Progenitor cell of endocrine pancreas (in vitro differentiated cells): ENCODE measurements at regions not wholly inside any gene's neighbourhood (a gene's known extent, or its start where the extent isn't known, plus 50 kb on each side); places are given as distances from the start of the nearest gene placed in this dataset.

Experiments used
- DNase-seq: peaks from one replicate; pipeline ENCODE4 v3.0.0; 2021; ENCODE audit warnings: low spot score; ENCODE audit not compliant: unreplicated experiment
- H3K27ac Mint-ChIP-seq: 2 replicates; pipeline ENCODE4 v1.8.0; 2021; ENCODE audit warnings: mild to moderate bottlenecking, moderate library complexity, mixed read lengths
- H3K27me3 Mint-ChIP-seq: 2 replicates; pipeline ENCODE4 v1.8.0; 2021; ENCODE audit warnings: mixed read lengths
- H3K36me3 Mint-ChIP-seq: 2 replicates; pipeline ENCODE4 v1.8.0; 2022; ENCODE audit warnings: mixed read lengths; ENCODE audit not compliant: insufficient read depth
- H3K4me1 Mint-ChIP-seq: 2 replicates; pipeline ENCODE4 v1.8.0; 2021; ENCODE audit warnings: low read depth, mixed read lengths
- H3K4me3 Mint-ChIP-seq: 2 replicates; pipeline ENCODE4 v1.8.0; 2021; ENCODE audit warnings: low read depth, mild to moderate bottlenecking, moderate library complexity, mixed read lengths
- H3K9me3 Mint-ChIP-seq: 2 replicates; pipeline ENCODE4 v1.8.0; 2021; ENCODE audit warnings: low read depth, mixed read lengths
- CTCF ChIP-seq: fragments of 200-600 bp; sonication (generic); IDR thresholded peaks from one replicate; pipeline ENCODE4 v1.5.0; 2021; ENCODE audit warnings: antibody characterized with exemption, mild to moderate bottlenecking; ENCODE audit not compliant: unreplicated experiment

GRCh38 chr12:107447336-107447735, 238.3 kb upstream of the PWP1 start:
- H3K36me3 Mint-ChIP-seq = no peaks in the 10 kb centered on the region
- no peak overlapping the region for H3K4me3 Mint-ChIP-seq
- H3K9me3 Mint-ChIP-seq = no peaks in the 10 kb centered on the region
- no peak for DNase-seq
- H3K27me3 Mint-ChIP-seq = no peaks in the 10 kb centered on the region
- no peak overlapping the region for H3K27ac Mint-ChIP-seq
- H3K4me1 Mint-ChIP-seq = peaks cover 20% of the 10 kb centered on the region
- TF ChIP-seq CTCF = no peak

DNA sequence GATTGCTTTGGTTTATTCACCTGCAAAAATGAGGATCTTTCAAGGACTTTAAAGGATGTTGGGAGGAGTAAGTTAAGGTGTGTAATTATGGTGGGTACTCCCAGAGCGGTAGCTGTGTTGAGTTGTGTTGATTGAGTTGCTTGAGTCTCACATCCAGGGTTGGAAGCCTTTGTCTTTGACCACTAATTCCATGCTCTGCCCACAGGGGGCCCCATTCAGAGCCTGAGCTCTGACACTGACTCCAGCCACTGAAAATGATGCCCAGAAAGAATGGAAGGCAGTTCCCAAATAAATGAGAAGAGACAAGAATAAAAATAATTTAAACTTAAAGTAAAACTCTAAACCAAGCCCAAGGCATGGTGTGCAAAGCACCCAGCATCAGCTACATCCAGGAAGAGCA, 237.4 kb upstream of the PWP1 start:
- no peaks in the 10 kb centered on the region for H3K27me3 Mint-ChIP-seq
- TF ChIP-seq CTCF = peak; percentile 51
- no peak overlapping the region for H3K4me3 Mint-ChIP-seq
- no peaks in the 10 kb centered on the region for H3K36me3 Mint-ChIP-seq
- H3K4me1 Mint-ChIP-seq = peaks cover 20% of the 10 kb centered on the region
- peaks cover 3% of the 10 kb centered on the region for H3K9me3 Mint-ChIP-seq
- H3K27ac Mint-ChIP-seq = no peak overlapping the region
- no peak for DNase-seq

GRCh38 chr12:107449891-107450290, 235.7 kb upstream of the PWP1 start:
- no peak overlapping the region for H3K4me3 Mint-ChIP-seq
- no peak for TF ChIP-seq CTCF
- H3K36me3 Mint-ChIP-seq = no peaks in the 10 kb centered on the region
- no peak for DNase-seq
- H3K9me3 Mint-ChIP-seq = peaks cover 3% of the 10 kb centered on the region
- peaks cover 30% of the 10 kb centered on the region for H3K4me1 Mint-ChIP-seq
- H3K27ac Mint-ChIP-seq = no peak overlapping the region
- H3K27me3 Mint-ChIP-seq = no peaks in the 10 kb centered on the region

DNA sequence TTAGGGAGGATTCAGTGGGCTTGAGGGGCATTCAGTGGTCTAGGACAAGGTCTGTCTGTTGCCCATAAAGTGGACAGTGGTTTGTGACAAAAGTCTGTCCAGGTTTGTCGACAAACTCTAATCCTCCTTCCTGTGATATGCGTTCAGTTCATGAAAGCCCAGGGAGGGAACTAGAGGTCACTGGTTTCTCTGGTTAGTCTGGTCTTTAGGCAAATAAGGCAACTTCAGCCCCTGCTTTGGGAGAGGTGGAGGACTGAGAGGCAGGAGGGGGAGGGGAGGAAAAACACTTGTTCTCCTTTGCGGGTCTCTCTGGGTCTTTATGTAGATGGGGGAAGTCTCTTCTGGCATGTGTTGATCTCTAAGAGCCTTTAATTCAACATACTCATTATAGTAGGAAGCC, 235.1 kb upstream of the PWP1 start:
- Mint-ChIP-seq H3K9me3 (peaks cover 3% of the 10 kb centered on the region), H3K27ac (peak overlapping the region; percentile 72), H3K36me3 (no peaks in the 10 kb centered on the region), H3K27me3 (no peaks in the 10 kb centered on the region), H3K4me1 (peaks cover 32% of the 10 kb centered on the region), H3K4me3 (peak overlapping the region; percentile 30)
- no peak for DNase-seq
- no peak for TF ChIP-seq CTCF

- Mint-ChIP-seq H3K36me3 (no peaks in the 10 kb centered on the region), H3K4me3 (peak overlapping the region; percentile 27), H3K4me1 (peaks cover 32% of the 10 kb centered on the region), H3K9me3 (peaks cover 3% of the 10 kb centered on the region), H3K27ac (no peak overlapping the region), H3K27me3 (no peaks in the 10 kb centered on the region)
- no peak for TF ChIP-seq CTCF
- DNase-seq = no peak
Observed at GRCh38 chr12:107451246-107451645, 234.4 kb upstream of the PWP1 start.
